Parathyroid adenoma (tissue), 2 donors: ENCODE measurements at regions not wholly inside any gene's neighbourhood (a gene's known extent, or its start where the extent isn't known, plus 50 kb on each side); places are given as distances from the start of the nearest gene placed in this dataset.
"Not testable (repeated sequence)": the region's sequence is repeated elsewhere in the genome, so short reads cannot be mapped to it uniquely, and the experiment has no call there.

Source experiments
- H2AFZ ChIP-seq: fragments of 300-600 bp; sonication (generic); one replicate; pipeline ENCODE4 v1.7.0; 2017; ENCODE audit warnings: antibody characterized with exemption, mild to moderate bottlenecking
- H3K27ac ChIP-seq: fragments of 300-600 bp; sonication (generic); one replicate; pipeline ENCODE4 v1.7.0; 2017
- H3K27me3 ChIP-seq: fragments of 300-600 bp; sonication (generic); one replicate; pipeline ENCODE4 v1.7.0; 2017; ENCODE audit warnings: low read length; ENCODE audit not compliant: control insufficient read depth, insufficient read depth
- H3K36me3 ChIP-seq: fragments of 300-600 bp; sonication (generic); one replicate; pipeline ENCODE4 v1.7.0; 2017; ENCODE audit warnings: low read length; ENCODE audit not compliant: control insufficient read depth, insufficient read depth
- H3K4me1 ChIP-seq: fragments of 300-600 bp; sonication (generic); one replicate; pipeline ENCODE4 v1.7.0; 2017; ENCODE audit warnings: control low read depth
- H3K4me2 ChIP-seq: fragments of 300-600 bp; sonication (generic); one replicate; pipeline ENCODE4 v1.7.0; 2017; ENCODE audit warnings: low read length
- H3K4me3 ChIP-seq: fragments of 300-600 bp; sonication (generic); one replicate; pipeline ENCODE4 v1.7.0; 2017; ENCODE audit warnings: low read depth, low read length
- H3K79me2 ChIP-seq: fragments of 300-600 bp; sonication (generic); one replicate; pipeline ENCODE4 v1.7.0; 2017; ENCODE audit warnings: control low read depth
- H3K9ac ChIP-seq: fragments of 300-600 bp; sonication (generic); one replicate; pipeline ENCODE4 v1.7.0; 2017; ENCODE audit warnings: mild to moderate bottlenecking
- H3K9me3 ChIP-seq: fragments of 300-600 bp; sonication (generic); one replicate; pipeline ENCODE4 v1.7.0; 2017; ENCODE audit warnings: low read length; ENCODE audit not compliant: control insufficient read depth
- TF ChIP-seq, protein P1 (sequence below): fragments of 300-600 bp; sonication (generic); IDR thresholded peaks from one replicate; pipeline ENCODE4 v1.7.0; 2017; ENCODE audit warnings: antibody characterized with exemption, mild to moderate bottlenecking
- donor health status: primary hyperparathyroidism.

DNA sequence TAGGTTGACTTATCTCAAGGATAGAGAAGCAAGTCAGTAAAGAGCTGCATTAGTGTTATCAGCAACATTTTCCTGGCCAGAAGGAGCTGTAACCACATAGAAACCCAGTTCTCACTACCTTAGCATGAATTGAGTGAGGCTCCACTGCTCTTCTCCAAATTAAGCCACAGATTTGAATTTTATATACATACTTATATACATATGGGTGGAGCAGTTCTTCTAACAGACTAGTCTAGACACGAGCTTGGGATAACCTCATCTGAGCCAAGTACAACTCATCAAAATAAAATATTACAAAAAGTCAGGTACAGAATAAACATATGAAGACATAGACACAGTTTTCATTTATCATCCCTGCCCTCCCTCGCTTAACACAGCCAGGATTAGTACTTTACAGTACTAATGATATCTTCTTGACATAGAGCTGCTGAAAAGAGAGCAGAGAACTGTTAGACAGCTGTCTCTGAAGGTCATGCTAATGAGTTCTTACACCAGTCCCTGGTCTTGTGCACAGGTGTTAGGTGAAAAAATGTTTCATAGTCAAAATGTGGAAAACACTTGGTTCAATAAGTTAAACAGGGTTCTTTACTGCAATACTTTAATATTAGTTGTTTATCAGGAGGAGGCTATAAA, 147.4 kb upstream of the HTR1E start:
- H3K4me2 ChIP-seq: no peak overlapping the region
- no peaks in the 10 kb centered on the region for H3K79me2 ChIP-seq
- no peak overlapping the region for H3K4me3 ChIP-seq
- no peaks in the 10 kb centered on the region for H3K36me3 ChIP-seq
- TF ChIP-seq, protein P1, sequence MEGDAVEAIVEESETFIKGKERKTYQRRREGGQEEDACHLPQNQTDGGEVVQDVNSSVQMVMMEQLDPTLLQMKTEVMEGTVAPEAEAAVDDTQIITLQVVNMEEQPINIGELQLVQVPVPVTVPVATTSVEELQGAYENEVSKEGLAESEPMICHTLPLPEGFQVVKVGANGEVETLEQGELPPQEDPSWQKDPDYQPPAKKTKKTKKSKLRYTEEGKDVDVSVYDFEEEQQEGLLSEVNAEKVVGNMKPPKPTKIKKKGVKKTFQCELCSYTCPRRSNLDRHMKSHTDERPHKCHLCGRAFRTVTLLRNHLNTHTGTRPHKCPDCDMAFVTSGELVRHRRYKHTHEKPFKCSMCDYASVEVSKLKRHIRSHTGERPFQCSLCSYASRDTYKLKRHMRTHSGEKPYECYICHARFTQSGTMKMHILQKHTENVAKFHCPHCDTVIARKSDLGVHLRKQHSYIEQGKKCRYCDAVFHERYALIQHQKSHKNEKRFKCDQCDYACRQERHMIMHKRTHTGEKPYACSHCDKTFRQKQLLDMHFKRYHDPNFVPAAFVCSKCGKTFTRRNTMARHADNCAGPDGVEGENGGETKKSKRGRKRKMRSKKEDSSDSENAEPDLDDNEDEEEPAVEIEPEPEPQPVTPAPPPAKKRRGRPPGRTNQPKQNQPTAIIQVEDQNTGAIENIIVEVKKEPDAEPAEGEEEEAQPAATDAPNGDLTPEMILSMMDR: no peak
- H3K27me3 ChIP-seq: no peaks in the 10 kb centered on the region
- H2AFZ ChIP-seq: no peak overlapping the region
- no peak overlapping the region for H3K27ac ChIP-seq
- no peak overlapping the region for H3K9ac ChIP-seq
- H3K9me3 ChIP-seq: no peaks in the 10 kb centered on the region
- H3K4me1 ChIP-seq: no peaks in the 10 kb centered on the region

DNA sequence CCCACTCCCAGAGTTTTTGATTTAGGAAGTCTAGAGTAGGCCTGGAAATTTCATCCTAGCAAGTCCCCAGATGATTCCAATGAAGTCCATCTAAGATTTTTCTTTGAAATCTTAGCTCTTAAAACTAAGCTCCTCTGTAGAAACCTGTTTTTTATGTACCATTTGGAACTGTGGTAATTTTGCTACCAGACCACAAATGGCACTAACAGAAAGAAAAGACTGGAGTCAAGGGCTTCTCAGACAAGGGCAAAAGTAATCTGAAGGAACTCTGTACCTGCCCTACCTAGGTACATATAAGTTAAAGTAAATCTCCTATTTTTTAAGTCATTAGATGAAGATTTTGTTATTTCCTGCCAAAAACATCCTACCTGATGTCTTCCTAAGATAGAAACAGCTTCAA, 155.0 kb upstream of the HTR1E start:
- H3K4me3 ChIP-seq: no peak overlapping the region
- no peaks in the 10 kb centered on the region for H3K9me3 ChIP-seq
- H3K9ac ChIP-seq: no peak overlapping the region
- H3K4me2 ChIP-seq: no peak overlapping the region
- H3K27me3 ChIP-seq: no peaks in the 10 kb centered on the region
- H3K4me1 ChIP-seq: no peaks in the 10 kb centered on the region
- H3K79me2 ChIP-seq: no peaks in the 10 kb centered on the region
- TF ChIP-seq, protein P1: no peak
- H2AFZ ChIP-seq: no peak overlapping the region
- H3K27ac ChIP-seq: no peak overlapping the region
- H3K36me3 ChIP-seq: no peaks in the 10 kb centered on the region

DNA sequence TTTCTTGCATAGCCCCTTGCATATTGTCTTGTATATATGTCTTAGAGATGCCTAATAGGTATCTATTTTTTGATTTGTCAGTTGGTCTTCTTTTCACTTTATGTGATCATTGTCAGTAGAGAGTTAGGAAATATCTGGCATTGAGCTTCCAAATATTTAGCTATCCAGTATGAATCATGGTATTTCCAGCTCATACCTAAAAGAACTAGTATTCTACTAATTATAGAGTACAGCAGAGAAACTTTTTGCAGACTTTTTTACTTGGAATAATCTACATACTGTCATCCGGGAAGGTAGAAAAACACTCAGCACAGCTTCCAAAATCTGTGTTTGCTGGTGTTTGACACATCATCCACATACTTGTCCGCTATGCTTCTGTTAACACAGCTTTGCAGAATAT, 156.4 kb upstream of the HTR1E start:
- H3K27ac ChIP-seq: no peak overlapping the region
- H3K9me3 ChIP-seq: no peaks in the 10 kb centered on the region
- H3K4me3 ChIP-seq: no peak overlapping the region
- no peak overlapping the region for H2AFZ ChIP-seq
- H3K4me1 ChIP-seq: no peaks in the 10 kb centered on the region
- H3K4me2 ChIP-seq: no peak overlapping the region
- H3K79me2 ChIP-seq: no peaks in the 10 kb centered on the region
- H3K36me3 ChIP-seq: no peaks in the 10 kb centered on the region
- H3K9ac ChIP-seq: no peak overlapping the region
- no peaks in the 10 kb centered on the region for H3K27me3 ChIP-seq
- TF ChIP-seq, protein P1: no peak

DNA sequence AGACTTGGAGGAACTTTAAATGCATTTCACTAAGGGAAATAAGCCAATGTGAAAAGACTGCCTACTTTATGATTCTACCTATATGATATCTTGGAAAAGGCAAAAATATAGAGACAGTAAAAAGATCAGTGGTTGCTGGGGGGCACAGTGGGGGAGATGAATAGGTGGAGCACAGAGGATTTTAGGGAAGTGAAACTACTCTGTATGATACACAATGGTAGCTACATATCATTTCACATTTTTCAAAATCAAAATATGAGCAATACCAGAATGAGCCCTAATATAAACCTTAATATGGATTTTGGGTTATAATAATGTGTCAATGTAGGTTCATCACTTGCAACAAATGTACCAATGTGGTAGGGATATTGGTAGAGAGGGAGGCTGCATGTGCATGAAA, 161.4 kb upstream of the HTR1E start:
- Histone ChIP-seq H3K4me3 (no peak overlapping the region), H3K4me2 (no peak overlapping the region), H3K4me1 (no peaks in the 10 kb centered on the region), H3K79me2 (no peaks in the 10 kb centered on the region), H3K27ac (no peak overlapping the region), H3K27me3 (no peaks in the 10 kb centered on the region), H2AFZ (no peak overlapping the region), H3K36me3 (no peaks in the 10 kb centered on the region), H3K9ac (no peak overlapping the region), H3K9me3 (no peaks in the 10 kb centered on the region)
- TF ChIP-seq, protein P1: no peak

DNA sequence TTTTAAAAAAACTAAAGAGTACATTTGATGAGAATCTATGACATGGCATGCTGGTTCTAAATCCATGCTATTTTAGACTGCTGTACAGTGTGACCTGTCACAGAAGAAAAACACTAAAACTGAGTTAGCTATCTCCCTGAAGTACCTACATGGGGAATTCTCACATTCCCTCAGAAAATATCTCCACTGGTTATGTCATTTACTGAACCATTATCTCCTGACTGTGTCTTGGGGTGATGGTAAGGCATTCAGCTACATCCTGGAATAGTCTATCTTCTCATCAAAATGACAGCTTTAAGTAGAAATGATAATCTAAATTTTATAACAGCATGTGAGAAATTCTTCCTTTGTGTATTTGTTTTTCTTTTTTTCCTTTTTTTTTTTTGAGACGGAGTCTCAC, 172.1 kb upstream of the HTR1E start:
- Histone ChIP-seq H3K27ac (no peak overlapping the region), H3K4me2 (no peak overlapping the region), H3K9me3 (no peaks in the 10 kb centered on the region), H3K36me3 (no peaks in the 10 kb centered on the region), H3K4me3 (no peak overlapping the region), H3K27me3 (no peaks in the 10 kb centered on the region), H3K9ac (no peak overlapping the region), H2AFZ (no peak overlapping the region), H3K79me2 (no peaks in the 10 kb centered on the region), H3K4me1 (no peaks in the 10 kb centered on the region)
- TF ChIP-seq, protein P1: no peak

DNA sequence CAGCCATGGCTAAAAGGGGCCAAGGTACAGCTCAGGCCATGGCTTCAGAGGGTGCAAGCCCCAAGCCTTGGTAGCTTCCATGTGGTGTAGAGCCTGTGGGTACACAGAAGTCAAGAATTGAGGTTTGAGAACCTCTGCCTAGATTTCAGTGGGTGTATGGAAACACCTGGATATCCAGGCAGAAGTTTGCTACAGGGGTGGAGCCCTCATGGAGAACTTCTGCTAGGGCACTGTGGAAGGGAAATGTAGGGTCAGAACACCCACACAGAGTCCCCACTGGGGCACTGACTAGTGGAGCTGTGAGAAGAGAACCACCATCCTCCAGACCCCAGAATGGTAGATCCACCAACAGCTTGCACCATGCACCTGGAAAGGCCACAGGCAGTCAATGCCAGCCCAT, 177.4 kb upstream of the HTR1E start:
- H3K4me3 ChIP-seq, H3K36me3 ChIP-seq, H3K79me2 ChIP-seq, H3K9ac ChIP-seq, H2AFZ ChIP-seq, H3K27me3 ChIP-seq, H3K9me3 ChIP-seq, H3K27ac ChIP-seq, H3K4me2 ChIP-seq, H3K4me1 ChIP-seq: not testable (repeated sequence)
